GM08714 (cell line): ENCODE measurements at regions not wholly inside any gene's neighbourhood (a gene's known extent, or its start where the extent isn't known, plus 50 kb on each side); places are given as distances from the start of the nearest gene placed in this dataset.

Experiments
- H3K4me3 ChIP-seq: fragments of 200-500 bp; sonication (Bioruptor generic); 2 replicates; pipeline ENCODE4 v1.5.1; 2014; ENCODE audit warnings: mild to moderate bottlenecking, low read length, inconsistent platforms
- ZNF274 ChIP-seq: IDR thresholded peaks from 2 replicates; pipeline ENCODE4 v1.6.1; 2012; ENCODE audit warnings: mild to moderate bottlenecking, low read depth, low read length

GRCh38 chr6:85127168-85127498 is 322.8 kb upstream of the NT5E start:
- no peak overlapping the region for H3K4me3 ChIP-seq
- TF ChIP-seq ZNF274, result no peak

GRCh38 chr6:85126485-85127167 is 323.3 kb upstream of the NT5E start:
- no peak overlapping the region for H3K4me3 ChIP-seq
- TF ChIP-seq ZNF274, result no peak

- H3K4me3 ChIP-seq, result no peak overlapping the region
These were observed 324.4 kb upstream of the NT5E start for GRCh38 chr6:85125526-85125925.

GRCh38 chr6:85124472-85125354 is 325.2 kb upstream of the NT5E start:
- no peak for TF ChIP-seq ZNF274
- H3K4me3 ChIP-seq, result no peak overlapping the region

More at GRCh38 chr6:85125526-85125925, 324.4 kb upstream of the NT5E start:
- TF ChIP-seq ZNF274, result no peak

GRCh38 chr6:85121158-85121557 is 328.7 kb upstream of the NT5E start:
- no peak for TF ChIP-seq ZNF274
- H3K4me3 ChIP-seq, result no peak overlapping the region

GRCh38 chr6:85118652-85119235 is 331.1 kb upstream of the NT5E start:
- H3K4me3 ChIP-seq, result no peak overlapping the region
- no peak for TF ChIP-seq ZNF274

- H3K4me3 ChIP-seq, result no peak overlapping the region
- no peak for TF ChIP-seq ZNF274
These were observed 331.6 kb upstream of the NT5E start for GRCh38 chr6:85118233-85118632.

- no peak overlapping the region for H3K4me3 ChIP-seq
- no peak for TF ChIP-seq ZNF274
These were observed 333.4 kb upstream of the NT5E start for GRCh38 chr6:85116475-85116874.

GRCh38 chr6:85115876-85116275 is 334.0 kb upstream of the NT5E start:
- H3K4me3 ChIP-seq, result no peak overlapping the region

GRCh38 chr6:85115376-85115775 is 334.5 kb upstream of the NT5E start:
- no peak overlapping the region for H3K4me3 ChIP-seq
- TF ChIP-seq ZNF274, result no peak

More at GRCh38 chr6:85115876-85116275, 334.0 kb upstream of the NT5E start:
- TF ChIP-seq ZNF274, result no peak

GRCh38 chr6:85114581-85114935 is 335.3 kb upstream of the NT5E start:
- no peak for TF ChIP-seq ZNF274
- no peak overlapping the region for H3K4me3 ChIP-seq

- H3K4me3 ChIP-seq, result no peak overlapping the region
- no peak for TF ChIP-seq ZNF274
These were observed 335.8 kb upstream of the NT5E start for GRCh38 chr6:85113934-85114580.

GRCh38 chr6:85112540-85112939 is 337.3 kb upstream of the NT5E start:
- no peak overlapping the region for H3K4me3 ChIP-seq
- TF ChIP-seq ZNF274, result no peak

GRCh38 chr6:85111481-85112011 is 338.3 kb upstream of the NT5E start:
- no peak for TF ChIP-seq ZNF274
- no peak overlapping the region for H3K4me3 ChIP-seq
